OCI-M2 (cell line): ENCODE measurements at regions not wholly inside any gene's neighbourhood (a gene's known extent, or its start where the extent isn't known, plus 50 kb on each side); places are given as distances from the start of the nearest gene placed in this dataset.

Experiments used
- DNase-seq: peaks from one replicate; lab custom pipeline; 2025; ENCODE audit not compliant: unreplicated experiment; lab: John Stamatoyannopoulos, UW

- DNase-seq: no peak
Measured at GRCh38 chr5:44868541-44868940, 59.8 kb downstream of the MRPS30 start.

DNA sequence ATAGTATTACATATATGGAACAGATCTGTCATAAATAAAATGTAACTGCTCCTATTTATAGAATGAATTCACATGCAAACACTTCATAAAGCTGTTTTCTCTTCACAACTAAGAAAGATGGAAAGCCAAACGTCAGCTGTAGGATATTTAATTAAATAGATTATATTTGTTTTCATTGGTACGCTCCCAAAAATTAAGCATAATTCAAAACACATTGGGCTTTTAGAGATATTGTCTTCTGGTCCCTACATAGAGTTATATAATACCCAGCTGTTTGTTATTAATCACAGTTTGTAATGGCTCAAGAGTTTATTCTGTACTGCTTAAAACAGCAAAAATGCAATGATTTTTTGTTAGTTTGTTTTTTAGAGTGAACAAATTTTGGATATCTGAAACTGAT lies 61.2 kb downstream of the MRPS30 start:
- no peak for DNase-seq

DNA sequence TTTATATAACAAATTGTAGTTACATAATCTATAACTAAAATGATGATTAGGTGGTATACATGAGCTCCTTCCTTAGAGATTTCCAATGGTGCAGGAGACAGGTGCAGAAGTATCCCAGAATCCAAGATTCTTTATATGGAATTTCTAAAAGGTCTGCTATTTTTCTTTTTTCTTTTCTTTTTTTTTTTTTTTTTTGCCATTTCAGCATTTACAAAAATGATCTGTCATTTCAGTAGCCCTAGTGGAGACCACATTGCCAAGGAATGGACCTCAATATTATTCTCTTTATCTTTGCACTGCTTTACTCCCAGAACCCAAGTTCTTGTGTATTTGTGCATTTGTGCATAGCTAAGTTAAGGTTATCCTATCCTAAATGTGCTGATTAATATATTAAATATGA lies 61.7 kb downstream of the MRPS30 start:
- DNase-seq: no peak

- DNase-seq: no peak
Measured at GRCh38 chr5:44871401-44871800, 62.7 kb downstream of the MRPS30 start.

DNA sequence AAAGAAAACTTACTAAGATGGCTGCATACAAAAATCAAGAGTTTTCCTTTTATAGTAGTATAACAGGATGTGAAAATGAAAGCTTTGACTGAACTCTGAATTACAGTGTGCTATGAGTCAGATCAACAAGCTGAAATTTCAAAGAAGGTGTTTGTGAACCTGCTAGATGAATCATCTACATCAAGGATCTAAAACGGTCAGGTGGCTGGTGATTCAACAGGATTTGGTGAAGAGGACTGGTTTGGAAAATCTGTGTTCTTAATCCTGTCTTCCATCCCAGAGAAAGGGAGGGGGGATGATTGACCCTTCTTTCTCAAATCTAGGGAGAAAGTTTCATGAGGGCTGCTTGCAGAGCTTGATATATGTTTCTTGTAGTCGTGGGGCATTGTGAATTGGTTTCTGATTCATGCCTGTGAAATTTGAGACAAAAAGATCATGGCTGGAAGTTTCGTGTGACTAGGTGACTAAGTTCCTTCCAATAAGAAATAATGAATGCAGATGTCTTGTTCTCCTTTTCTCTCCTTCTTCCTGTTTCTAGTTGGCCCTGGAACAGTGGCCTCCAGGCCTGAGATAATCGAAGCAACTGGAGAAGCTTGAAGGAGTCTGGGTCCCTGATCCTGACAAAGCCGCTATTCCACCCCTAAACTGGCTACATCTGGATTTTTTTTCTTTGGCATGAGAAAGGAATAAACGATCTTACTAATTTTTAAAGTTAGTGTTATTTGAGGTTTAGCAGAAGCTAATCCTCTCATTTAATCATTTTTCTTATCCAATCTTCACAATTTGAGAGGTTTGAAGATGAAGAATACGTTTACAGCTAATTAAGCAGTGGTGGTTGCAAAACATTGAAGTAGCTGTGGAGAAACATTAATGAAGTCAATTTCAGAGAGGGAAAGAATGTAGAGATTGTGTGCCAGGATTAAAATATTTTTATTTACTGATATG lies 67.2 kb downstream of the MRPS30 start:
- DNase-seq: no peak

DNA sequence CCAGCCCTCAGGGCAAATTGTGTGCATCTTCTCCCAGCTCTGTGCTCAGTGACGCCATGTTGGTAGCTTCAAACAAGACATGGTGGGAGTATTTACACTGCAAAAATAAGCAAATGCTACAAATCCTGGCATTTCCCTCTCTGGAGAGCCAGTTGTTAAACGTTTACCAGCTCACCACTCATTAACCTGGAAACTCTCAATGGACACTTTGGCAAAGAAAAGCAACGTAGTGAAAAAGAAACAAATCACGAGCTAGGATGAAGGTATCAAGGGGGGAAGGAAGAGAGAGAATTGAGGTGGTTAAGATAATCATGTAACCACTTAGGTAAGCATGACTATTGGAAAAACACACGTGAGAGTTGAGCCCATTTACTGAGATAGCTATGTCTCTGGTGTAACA lies 72.5 kb downstream of the MRPS30 start:
- DNase-seq: no peak

DNA sequence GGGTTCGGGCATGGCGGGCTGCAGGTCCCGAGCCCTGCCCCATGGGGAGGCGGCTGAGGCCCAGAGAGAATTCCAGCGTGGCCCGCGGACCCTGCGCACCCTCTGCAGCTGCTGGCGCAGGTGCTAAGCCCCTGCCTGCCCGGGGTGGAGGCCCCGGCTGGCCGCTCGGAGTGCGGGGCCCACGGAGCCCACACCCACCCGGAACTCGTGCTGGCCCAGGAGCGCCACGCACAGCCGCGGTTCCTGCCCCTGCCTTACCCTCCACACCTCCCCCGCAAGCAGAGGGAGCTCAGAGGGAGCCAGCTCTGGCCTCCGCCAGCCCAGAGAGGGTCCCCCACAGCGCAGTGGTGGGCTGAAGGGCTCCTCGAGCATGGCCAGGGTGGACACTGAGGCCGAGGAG lies 75.3 kb downstream of the MRPS30 start:
- DNase-seq: no peak

- DNase-seq: no peak
Measured at GRCh38 chr5:44885903-44886302, 77.2 kb downstream of the MRPS30 start.

GRCh38 chr5:44887722-44888121 lies 79.0 kb downstream of the MRPS30 start:
- no peak for DNase-seq

DNA sequence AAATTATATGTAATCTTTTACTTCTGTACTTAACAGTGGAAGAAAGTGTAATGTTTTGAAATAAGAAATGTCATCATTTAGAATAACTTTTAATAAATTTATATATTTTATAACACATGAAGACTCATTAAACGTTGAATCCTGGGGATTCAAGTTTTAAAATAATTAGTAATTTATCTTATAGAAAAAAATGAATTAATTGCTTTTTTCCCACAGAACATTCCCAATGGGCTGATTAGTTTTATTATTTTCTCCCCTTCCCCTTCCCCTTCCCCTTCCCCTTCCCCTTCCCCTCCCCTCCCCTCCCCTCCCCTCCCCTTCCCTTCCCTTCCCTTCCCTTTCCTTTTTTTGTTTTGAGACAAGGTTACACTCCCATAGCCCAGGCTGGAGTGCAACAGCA lies 79.7 kb downstream of the MRPS30 start:
- DNase-seq: no peak

DNA sequence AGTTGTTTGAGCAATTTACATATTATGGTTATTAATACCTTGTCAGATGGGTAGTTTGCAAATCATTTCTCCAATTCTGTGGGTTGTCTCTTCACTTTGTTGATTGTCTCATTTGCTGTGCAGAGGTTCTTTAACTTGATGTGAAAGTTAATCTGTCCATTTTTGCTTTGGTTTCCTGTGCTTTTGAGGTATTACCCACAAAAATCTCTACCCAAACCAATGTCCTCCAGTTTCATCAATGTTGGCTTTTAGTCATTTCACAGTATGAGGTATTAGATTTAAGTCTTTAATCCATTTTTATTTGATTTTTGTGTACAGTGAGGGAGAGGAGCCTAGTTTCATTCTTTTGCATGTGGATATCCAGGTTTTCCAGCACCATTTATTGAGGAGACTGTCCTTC lies 82.4 kb downstream of the MRPS30 start:
- no peak for DNase-seq

- DNase-seq: no peak
Measured at GRCh38 chr5:44900273-44900954, 91.7 kb downstream of the MRPS30 start.

GRCh38 chr5:44907396-44907795 lies 98.6 kb downstream of the MRPS30 start:
- no peak for DNase-seq

- DNase-seq: no peak
Measured at GRCh38 chr5:44909004-44909403, 100.3 kb downstream of the MRPS30 start.

- DNase-seq: no peak
Measured at GRCh38 chr5:44911501-44911900, 102.8 kb downstream of the MRPS30 start.

GRCh38 chr5:44914221-44914620 lies 105.5 kb downstream of the MRPS30 start:
- no peak for DNase-seq

DNA sequence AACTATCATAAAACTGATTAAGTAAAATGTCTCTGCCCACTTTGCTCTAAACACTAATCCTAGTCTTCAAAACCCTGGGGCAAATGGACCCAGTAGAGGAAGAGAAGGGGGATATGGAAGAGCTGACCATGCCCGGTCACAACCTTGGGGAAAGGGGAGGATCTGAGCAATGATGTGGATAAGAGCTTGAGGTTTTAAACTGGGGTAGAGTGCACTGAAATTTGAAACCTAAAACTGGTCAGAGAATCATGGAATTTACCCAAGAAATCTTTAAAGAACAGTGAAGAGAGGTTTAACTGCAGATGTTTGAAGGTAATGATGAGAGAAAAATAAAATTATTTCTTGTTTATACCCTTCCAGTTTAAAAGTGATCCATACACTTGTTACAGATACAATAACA lies 110.8 kb downstream of the MRPS30 start:
- DNase-seq: no peak

GRCh38 chr5:44927115-44927733 lies 118.5 kb downstream of the MRPS30 start:
- no peak for DNase-seq

- DNase-seq: no peak
Measured at GRCh38 chr5:44932922-44933585, 124.3 kb downstream of the MRPS30 start.

DNA sequence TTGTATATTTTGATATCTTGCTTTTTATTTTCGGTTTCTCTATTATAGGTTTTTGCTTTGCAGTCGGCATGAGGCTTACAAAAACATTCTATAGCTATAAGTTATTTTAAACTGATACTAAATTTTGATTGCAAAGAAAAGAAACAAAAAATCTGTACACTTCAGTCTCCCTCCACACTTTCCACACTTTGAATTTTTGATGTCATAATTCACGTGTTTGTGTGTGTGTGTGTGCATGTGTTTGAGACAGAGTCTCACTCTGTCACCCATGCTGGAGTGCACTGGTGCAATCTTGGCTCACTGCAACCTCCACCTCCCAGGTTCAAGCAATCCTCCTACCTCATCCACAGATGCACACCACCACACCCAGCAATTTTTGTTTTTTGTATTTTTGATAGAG lies 124.9 kb downstream of the MRPS30 start:
- DNase-seq: no peak

DNA sequence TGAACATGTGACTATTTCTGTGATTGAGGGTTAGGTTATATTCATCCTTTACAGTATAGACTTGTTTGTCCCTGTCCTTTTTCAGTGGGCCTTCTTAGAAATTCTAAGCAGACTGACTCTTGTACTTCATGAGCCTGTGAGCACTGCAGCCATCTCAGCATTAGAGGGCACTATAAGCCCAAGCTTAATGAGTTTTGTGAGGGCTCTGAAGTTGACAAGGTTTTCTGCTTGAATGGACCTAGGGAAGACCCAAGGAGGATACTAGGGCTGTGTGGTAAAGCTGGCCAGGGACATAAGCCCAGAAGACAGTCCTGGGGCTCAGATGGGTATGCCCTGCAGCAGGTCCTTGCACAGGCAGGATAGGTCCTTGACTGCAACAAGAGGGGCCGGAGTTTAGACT lies 126.5 kb downstream of the MRPS30 start:
- no peak for DNase-seq
